Memory B cell (primary cell): ENCODE measurements at regions not wholly inside any gene's neighbourhood (a gene's known extent, or its start where the extent isn't known, plus 50 kb on each side); places are given as distances from the start of the nearest gene placed in this dataset.

Source experiments
- ATAC-seq: fragments of 150-1000 bp; cut with Tn5 transposase; 2 replicates; pipeline ENCODE4 v1.10.0; 2021; ENCODE audit warnings: low read depth, mild to moderate bottlenecking, moderate library complexity
- DNase-seq, 2 donors: peaks; one replicate each; pipeline ENCODE4 v3.0.0; 2022; ENCODE audit warnings: low spot score in 2 of 2
- H3K27ac Mint-ChIP-seq: one replicate; pipeline ENCODE4 v1.8.0; 2022; ENCODE audit warnings: mild to moderate bottlenecking, moderate library complexity, mixed read lengths
- H3K27me3 Mint-ChIP-seq: one replicate; pipeline ENCODE4 v1.8.0; 2022; ENCODE audit warnings: mixed read lengths
- H3K36me3 Mint-ChIP-seq: one replicate; pipeline ENCODE4 v1.8.0; 2022; ENCODE audit warnings: mild to moderate bottlenecking, mixed read lengths
- H3K4me1 Mint-ChIP-seq: one replicate; pipeline ENCODE4 v1.8.0; 2022; ENCODE audit warnings: mixed read lengths
- H3K4me3 Mint-ChIP-seq: one replicate; pipeline ENCODE4 v1.8.0; 2022; ENCODE audit warnings: mild to moderate bottlenecking, moderate library complexity, mixed read lengths
- H3K9me3 Mint-ChIP-seq: one replicate; pipeline ENCODE4 v1.8.0; 2022; ENCODE audit warnings: mixed read lengths

GRCh38 chr9:120338340-120338739 lies 241.6 kb downstream of the CDK5RAP2 start:
- no peak overlapping the region for H3K4me3 Mint-ChIP-seq
- no peaks in the 10 kb centered on the region for H3K36me3 Mint-ChIP-seq
- ATAC-seq: no peak
- no peaks in the 10 kb centered on the region for H3K4me1 Mint-ChIP-seq
- no peak overlapping the region for H3K27ac Mint-ChIP-seq
- no peak for DNase-seq
- peaks cover 17% of the 10 kb centered on the region for H3K27me3 Mint-ChIP-seq
- no peaks in the 10 kb centered on the region for H3K9me3 Mint-ChIP-seq

GRCh38 chr9:120337131-120337530 lies 242.8 kb downstream of the CDK5RAP2 start:
- no peak overlapping the region for H3K27ac Mint-ChIP-seq
- ATAC-seq: no peak

GRCh38 chr9:120336753-120337090 lies 243.2 kb downstream of the CDK5RAP2 start:
- H3K4me1 Mint-ChIP-seq: no peaks in the 10 kb centered on the region
- H3K4me3 Mint-ChIP-seq: no peak overlapping the region
- H3K9me3 Mint-ChIP-seq: no peaks in the 10 kb centered on the region
- H3K36me3 Mint-ChIP-seq: no peaks in the 10 kb centered on the region
- DNase-seq (no peak), ATAC-seq (no peak)
- peaks cover 17% of the 10 kb centered on the region for H3K27me3 Mint-ChIP-seq
- no peak overlapping the region for H3K27ac Mint-ChIP-seq

More at GRCh38 chr9:120337131-120337530, 242.8 kb downstream of the CDK5RAP2 start:
- H3K36me3 Mint-ChIP-seq: no peaks in the 10 kb centered on the region
- no peak overlapping the region for H3K4me3 Mint-ChIP-seq
- H3K9me3 Mint-ChIP-seq: no peaks in the 10 kb centered on the region
- H3K4me1 Mint-ChIP-seq: no peaks in the 10 kb centered on the region
- DNase-seq: no peak
- H3K27me3 Mint-ChIP-seq: peaks cover 17% of the 10 kb centered on the region

GRCh38 chr9:120336021-120336752 lies 243.8 kb downstream of the CDK5RAP2 start:
- no peaks in the 10 kb centered on the region for H3K9me3 Mint-ChIP-seq
- H3K36me3 Mint-ChIP-seq: no peaks in the 10 kb centered on the region
- H3K4me1 Mint-ChIP-seq: no peaks in the 10 kb centered on the region
- ATAC-seq: no peak
- peaks cover 16% of the 10 kb centered on the region for H3K27me3 Mint-ChIP-seq
- no peak overlapping the region for H3K4me3 Mint-ChIP-seq
- DNase-seq: no peak
- H3K27ac Mint-ChIP-seq: no peak overlapping the region

DNA sequence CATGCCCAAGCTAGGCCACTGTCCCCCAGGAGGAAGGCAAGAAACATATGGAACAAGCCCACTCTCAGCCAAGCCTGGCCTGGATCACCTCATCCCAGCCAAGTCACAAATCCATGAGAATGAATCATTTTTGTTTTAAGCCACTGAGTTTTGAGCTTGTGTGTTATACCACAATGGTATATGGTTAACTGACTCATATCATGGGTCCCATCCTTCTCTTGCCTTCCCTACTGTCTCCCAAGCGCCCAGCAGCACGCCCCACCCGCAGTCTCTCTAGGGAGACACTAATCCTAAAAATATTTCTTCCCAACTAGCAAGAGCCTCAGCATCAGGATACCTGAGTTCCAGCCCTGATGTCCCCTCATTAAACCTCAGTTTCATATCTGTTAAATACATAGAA lies 248.1 kb downstream of the CDK5RAP2 start:
- ATAC-seq (no peak), DNase-seq (no peak)
- Mint-ChIP-seq H3K36me3 (no peaks in the 10 kb centered on the region), H3K4me3 (no peak overlapping the region), H3K4me1 (peaks cover 5% of the 10 kb centered on the region), H3K27me3 (peaks cover 7% of the 10 kb centered on the region), H3K9me3 (no peaks in the 10 kb centered on the region), H3K27ac (no peak overlapping the region)

DNA sequence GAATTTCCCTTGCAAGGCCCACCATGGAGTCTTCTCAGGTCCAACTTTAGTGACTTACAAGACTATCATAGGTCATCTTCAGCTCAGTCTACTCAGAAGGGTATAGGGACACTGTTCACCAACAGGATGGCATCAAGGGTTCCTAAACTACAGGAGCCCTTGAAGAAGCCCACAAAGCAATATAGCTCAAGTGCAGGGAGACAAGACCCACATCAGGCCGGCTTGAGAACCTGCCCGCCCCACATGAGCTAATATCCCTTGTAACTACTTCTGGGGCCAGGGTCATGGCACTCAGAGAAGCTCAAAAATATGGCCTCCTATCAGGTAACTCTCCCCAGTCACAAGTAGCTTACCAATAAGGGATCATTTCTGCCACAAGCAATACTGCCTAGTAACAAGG lies 249.9 kb downstream of the CDK5RAP2 start:
- Mint-ChIP-seq H3K4me1 (peaks cover 7% of the 10 kb centered on the region), H3K9me3 (peaks cover 4% of the 10 kb centered on the region), H3K27ac (no peak overlapping the region), H3K36me3 (no peaks in the 10 kb centered on the region), H3K4me3 (no peak overlapping the region), H3K27me3 (peaks cover 11% of the 10 kb centered on the region)
- DNase-seq (no peak), ATAC-seq (no peak)

DNA sequence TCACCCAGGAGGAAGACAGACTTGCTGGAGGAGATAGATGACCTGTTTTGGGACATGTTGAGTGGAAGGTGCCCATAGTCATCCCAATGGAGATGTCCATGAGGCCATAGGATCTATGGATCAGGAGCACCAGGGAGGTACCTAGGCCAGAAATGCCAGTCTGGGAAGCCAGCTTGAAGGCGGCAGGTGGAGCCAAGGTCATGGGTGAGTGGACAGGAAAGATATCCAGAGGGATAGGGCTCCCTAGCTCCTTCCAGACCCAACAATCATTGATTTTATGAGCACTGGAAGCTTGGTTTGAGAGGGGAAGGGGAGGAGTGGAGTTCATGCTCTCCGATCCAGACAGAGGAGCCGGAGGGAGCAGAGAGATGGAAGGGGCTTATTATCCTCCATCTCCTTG lies 252.6 kb downstream of the CDK5RAP2 start:
- no peak for DNase-seq
- peaks cover 4% of the 10 kb centered on the region for H3K9me3 Mint-ChIP-seq
- peaks cover 13% of the 10 kb centered on the region for H3K27me3 Mint-ChIP-seq
- no peak overlapping the region for H3K27ac Mint-ChIP-seq
- H3K4me3 Mint-ChIP-seq: no peak overlapping the region
- H3K36me3 Mint-ChIP-seq: no peaks in the 10 kb centered on the region
- no peak for ATAC-seq
- H3K4me1 Mint-ChIP-seq: peaks cover 12% of the 10 kb centered on the region

DNA sequence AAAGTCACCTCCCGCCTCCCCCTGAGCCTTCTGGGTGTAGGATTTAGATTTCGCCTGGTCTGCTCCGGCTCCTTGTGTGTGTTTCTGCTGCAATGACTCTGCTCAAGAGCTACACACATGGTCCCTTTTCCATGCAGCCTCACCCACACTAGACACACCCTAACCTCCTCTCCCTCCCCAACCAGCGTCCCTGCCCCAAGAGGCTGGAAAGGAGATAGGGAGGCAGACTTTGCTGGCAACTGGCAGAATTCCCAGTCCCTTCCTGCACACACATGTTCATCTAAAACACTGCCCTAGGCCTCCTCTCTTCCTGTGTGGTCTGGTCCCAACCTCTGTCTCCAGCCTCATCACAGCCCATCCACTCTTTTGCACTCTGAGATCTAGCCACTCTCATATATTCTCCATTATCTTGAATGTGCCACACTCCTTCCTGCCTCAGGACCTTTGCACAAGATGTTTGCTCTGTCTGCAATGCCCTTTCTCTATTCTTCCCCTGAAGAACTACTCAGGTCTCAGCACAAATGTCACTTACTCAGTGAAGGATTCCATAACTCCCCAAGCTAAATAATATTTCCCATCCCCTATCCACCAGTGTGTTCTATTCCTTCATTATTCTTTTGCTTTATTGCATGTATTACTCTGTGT lies 253.8 kb downstream of the CDK5RAP2 start:
- no peak for DNase-seq
- no peak overlapping the region for H3K27ac Mint-ChIP-seq
- no peak for ATAC-seq
- peaks cover 13% of the 10 kb centered on the region for H3K27me3 Mint-ChIP-seq
- H3K4me1 Mint-ChIP-seq: peaks cover 12% of the 10 kb centered on the region
- no peak overlapping the region for H3K4me3 Mint-ChIP-seq
- H3K36me3 Mint-ChIP-seq: no peaks in the 10 kb centered on the region
- H3K9me3 Mint-ChIP-seq: peaks cover 4% of the 10 kb centered on the region

GRCh38 chr9:120324996-120325642 lies 254.8 kb downstream of the CDK5RAP2 start:
- Mint-ChIP-seq H3K4me1 (peaks cover 12% of the 10 kb centered on the region), H3K36me3 (no peaks in the 10 kb centered on the region), H3K9me3 (peaks cover 4% of the 10 kb centered on the region), H3K4me3 (no peak overlapping the region), H3K27ac (no peak overlapping the region), H3K27me3 (peaks cover 13% of the 10 kb centered on the region)
- ATAC-seq: peak; percentile 35
- DNase-seq: no peak

DNA sequence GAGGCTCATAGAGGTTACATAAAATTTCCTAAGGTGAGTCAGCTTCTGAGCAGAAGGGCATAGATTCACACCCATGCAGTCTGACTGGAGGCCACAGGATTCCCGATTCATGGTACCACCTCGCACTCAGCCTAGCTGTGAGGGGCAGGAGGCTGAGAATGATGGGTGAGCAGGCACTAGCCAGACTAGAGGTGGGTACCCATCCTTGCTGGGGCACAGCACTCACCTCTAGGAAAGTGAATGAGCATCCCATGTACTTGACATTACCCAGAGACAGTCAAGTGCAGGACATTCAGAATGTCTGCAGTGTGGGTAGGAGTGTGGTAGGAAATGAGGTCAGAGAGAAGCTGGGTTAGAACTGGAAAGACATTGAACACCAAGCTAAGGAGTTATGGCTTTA lies 255.5 kb downstream of the CDK5RAP2 start:
- H3K36me3 Mint-ChIP-seq: no peaks in the 10 kb centered on the region
- no peak overlapping the region for H3K4me3 Mint-ChIP-seq
- H3K27ac Mint-ChIP-seq: no peak overlapping the region
- H3K27me3 Mint-ChIP-seq: peaks cover 13% of the 10 kb centered on the region
- DNase-seq (no peak), ATAC-seq (no peak)
- H3K9me3 Mint-ChIP-seq: peaks cover 4% of the 10 kb centered on the region
- H3K4me1 Mint-ChIP-seq: peaks cover 12% of the 10 kb centered on the region

GRCh38 chr9:120323125-120323524 lies 256.8 kb downstream of the CDK5RAP2 start:
- H3K27ac Mint-ChIP-seq: no peak overlapping the region
- H3K9me3 Mint-ChIP-seq: peaks cover 4% of the 10 kb centered on the region
- H3K4me1 Mint-ChIP-seq: peaks cover 9% of the 10 kb centered on the region
- H3K4me3 Mint-ChIP-seq: no peak overlapping the region
- H3K36me3 Mint-ChIP-seq: no peaks in the 10 kb centered on the region
- DNase-seq (no peak), ATAC-seq (no peak)
- peaks cover 15% of the 10 kb centered on the region for H3K27me3 Mint-ChIP-seq

GRCh38 chr9:120319452-120319851 lies 260.5 kb downstream of the CDK5RAP2 start:
- DNase-seq (no peak), ATAC-seq (no peak)
- no peak overlapping the region for H3K4me3 Mint-ChIP-seq
- H3K27ac Mint-ChIP-seq: no peak overlapping the region
- H3K36me3 Mint-ChIP-seq: no peaks in the 10 kb centered on the region
- H3K9me3 Mint-ChIP-seq: peaks cover 2% of the 10 kb centered on the region
- peaks cover 6% of the 10 kb centered on the region for H3K27me3 Mint-ChIP-seq
- peaks cover under 1% of the 10 kb centered on the region for H3K4me1 Mint-ChIP-seq

DNA sequence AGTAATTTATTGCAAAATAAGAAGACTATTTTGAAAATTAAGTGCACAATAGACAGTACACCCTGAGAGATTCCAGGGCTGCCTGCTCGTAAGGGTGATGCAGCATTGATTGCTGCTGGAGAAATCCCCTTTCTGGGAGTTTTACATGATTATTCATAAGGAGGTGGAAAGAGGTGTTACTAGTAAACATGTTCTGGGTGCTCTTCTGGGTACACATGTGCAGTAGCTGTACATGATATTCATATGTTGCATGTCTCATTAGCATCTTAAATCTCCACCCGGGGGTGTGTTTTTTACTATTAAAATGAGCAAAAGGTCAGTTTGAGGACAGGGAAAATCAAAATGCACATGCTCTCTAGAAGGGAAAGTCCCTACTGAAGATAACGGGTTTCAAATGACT lies 264.8 kb downstream of the CDK5RAP2 start:
- H3K4me3 Mint-ChIP-seq: no peak overlapping the region
- H3K4me1 Mint-ChIP-seq: no peaks in the 10 kb centered on the region
- no peak for DNase-seq
- ATAC-seq: no peak
- H3K27ac Mint-ChIP-seq: no peak overlapping the region
- no peaks in the 10 kb centered on the region for H3K36me3 Mint-ChIP-seq
- H3K9me3 Mint-ChIP-seq: peaks cover 4% of the 10 kb centered on the region
- H3K27me3 Mint-ChIP-seq: peaks cover 7% of the 10 kb centered on the region

DNA sequence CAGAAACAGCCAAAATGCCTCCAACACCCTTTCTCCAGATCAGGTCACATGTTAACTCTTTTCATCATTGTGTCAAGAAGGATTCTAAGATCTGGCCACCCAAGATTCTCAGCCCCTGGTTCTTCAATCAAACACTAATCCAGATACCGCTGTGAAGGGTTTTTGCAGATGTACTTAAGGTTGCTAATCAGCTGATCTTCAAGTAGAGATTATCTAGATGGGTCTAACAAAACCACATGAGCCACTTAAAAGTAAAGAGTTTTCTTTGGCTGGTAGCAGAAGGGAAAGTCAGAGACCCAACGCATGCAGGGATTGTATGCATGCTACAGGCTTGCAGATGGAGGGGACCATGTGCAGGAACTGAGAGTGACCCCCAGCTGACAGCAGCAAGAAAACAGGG lies 267.9 kb downstream of the CDK5RAP2 start:
- ATAC-seq (no peak), DNase-seq (no peak)
- no peak overlapping the region for H3K27ac Mint-ChIP-seq
- peaks cover 4% of the 10 kb centered on the region for H3K9me3 Mint-ChIP-seq
- no peaks in the 10 kb centered on the region for H3K36me3 Mint-ChIP-seq
- peaks cover 11% of the 10 kb centered on the region for H3K27me3 Mint-ChIP-seq
- H3K4me1 Mint-ChIP-seq: no peaks in the 10 kb centered on the region
- no peak overlapping the region for H3K4me3 Mint-ChIP-seq
